Fibroblast of pulmonary artery (primary cell): ENCODE measurements at regions not wholly inside any gene's neighbourhood (a gene's known extent, or its start where the extent isn't known, plus 50 kb on each side); places are given as distances from the start of the nearest gene placed in this dataset.

ENCODE experiments used
- DNase-seq: peaks from one replicate; pipeline ENCODE4 v3.0.0-alpha.2; 2010; ENCODE audit warnings: low read depth
- H3K4me3 ChIP-seq: replicated peaks from 2 replicates; pipeline ENCODE4 v1.5.1; 2011; ENCODE audit warnings: low read depth, mild to moderate bottlenecking, control low read depth, low read length, moderate library complexity
- TF ChIP-seq, protein P1 (sequence below): IDR thresholded peaks from 2 replicates; pipeline ENCODE4 v1.5.1; 2011; ENCODE audit warnings: mild to moderate bottlenecking, control low read depth, low read length, inconsistent platforms; ENCODE audit errors: missing control alignments

DNA sequence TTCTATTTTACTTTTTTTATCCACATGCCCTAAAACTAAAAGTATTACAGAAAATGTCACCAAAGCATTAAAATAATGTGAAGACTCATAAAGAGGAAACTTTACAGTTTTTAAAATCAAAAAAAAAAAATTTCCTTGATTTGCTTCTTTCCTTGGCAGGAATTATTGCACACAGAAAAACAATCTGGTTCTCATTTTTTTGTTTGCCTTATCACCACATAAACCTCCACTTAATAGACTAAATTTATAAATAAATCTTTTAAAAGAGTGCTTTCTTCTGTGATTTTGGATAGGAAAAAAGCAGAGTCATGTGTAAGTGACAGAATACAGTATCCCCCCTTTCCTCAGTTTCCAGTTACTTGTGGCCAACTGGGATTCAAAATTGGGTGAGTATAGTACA, 695.1 kb upstream of the CITED2 start:
- no peak for DNase-seq
- TF ChIP-seq, protein P1, sequence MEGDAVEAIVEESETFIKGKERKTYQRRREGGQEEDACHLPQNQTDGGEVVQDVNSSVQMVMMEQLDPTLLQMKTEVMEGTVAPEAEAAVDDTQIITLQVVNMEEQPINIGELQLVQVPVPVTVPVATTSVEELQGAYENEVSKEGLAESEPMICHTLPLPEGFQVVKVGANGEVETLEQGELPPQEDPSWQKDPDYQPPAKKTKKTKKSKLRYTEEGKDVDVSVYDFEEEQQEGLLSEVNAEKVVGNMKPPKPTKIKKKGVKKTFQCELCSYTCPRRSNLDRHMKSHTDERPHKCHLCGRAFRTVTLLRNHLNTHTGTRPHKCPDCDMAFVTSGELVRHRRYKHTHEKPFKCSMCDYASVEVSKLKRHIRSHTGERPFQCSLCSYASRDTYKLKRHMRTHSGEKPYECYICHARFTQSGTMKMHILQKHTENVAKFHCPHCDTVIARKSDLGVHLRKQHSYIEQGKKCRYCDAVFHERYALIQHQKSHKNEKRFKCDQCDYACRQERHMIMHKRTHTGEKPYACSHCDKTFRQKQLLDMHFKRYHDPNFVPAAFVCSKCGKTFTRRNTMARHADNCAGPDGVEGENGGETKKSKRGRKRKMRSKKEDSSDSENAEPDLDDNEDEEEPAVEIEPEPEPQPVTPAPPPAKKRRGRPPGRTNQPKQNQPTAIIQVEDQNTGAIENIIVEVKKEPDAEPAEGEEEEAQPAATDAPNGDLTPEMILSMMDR: no peak
- no peak overlapping the region for H3K4me3 ChIP-seq

- TF ChIP-seq, protein P1: no peak
- DNase-seq: no peak
These were observed 694.4 kb upstream of the CITED2 start for GRCh38 chr6:140068801-140069200.

GRCh38 chr6:140064366-140064765, 689.9 kb upstream of the CITED2 start:
- H3K4me3 ChIP-seq: no peak overlapping the region
- TF ChIP-seq, protein P1: no peak
- no peak for DNase-seq

More at GRCh38 chr6:140068801-140069200, 694.4 kb upstream of the CITED2 start:
- H3K4me3 ChIP-seq: no peak overlapping the region

DNA sequence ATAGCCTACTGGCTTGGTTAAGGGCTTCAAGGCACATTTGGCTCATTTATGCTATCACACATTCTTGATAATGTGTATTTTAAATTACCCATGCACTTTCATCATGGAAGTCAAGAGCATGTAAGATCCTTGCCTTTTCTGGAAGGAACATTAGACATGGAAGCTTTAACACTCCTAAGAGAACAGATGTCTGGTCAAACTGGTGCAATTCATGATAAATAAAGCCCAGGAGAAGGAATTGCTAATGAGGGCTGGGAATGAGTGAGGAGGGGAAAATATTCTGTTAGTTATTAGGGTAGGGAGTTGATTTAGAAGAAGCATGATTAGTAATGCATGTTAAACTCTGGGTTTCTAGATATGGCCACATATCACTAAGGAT, 688.6 kb upstream of the CITED2 start:
- DNase-seq: no peak
- TF ChIP-seq, protein P1: no peak
- no peak overlapping the region for H3K4me3 ChIP-seq

DNA sequence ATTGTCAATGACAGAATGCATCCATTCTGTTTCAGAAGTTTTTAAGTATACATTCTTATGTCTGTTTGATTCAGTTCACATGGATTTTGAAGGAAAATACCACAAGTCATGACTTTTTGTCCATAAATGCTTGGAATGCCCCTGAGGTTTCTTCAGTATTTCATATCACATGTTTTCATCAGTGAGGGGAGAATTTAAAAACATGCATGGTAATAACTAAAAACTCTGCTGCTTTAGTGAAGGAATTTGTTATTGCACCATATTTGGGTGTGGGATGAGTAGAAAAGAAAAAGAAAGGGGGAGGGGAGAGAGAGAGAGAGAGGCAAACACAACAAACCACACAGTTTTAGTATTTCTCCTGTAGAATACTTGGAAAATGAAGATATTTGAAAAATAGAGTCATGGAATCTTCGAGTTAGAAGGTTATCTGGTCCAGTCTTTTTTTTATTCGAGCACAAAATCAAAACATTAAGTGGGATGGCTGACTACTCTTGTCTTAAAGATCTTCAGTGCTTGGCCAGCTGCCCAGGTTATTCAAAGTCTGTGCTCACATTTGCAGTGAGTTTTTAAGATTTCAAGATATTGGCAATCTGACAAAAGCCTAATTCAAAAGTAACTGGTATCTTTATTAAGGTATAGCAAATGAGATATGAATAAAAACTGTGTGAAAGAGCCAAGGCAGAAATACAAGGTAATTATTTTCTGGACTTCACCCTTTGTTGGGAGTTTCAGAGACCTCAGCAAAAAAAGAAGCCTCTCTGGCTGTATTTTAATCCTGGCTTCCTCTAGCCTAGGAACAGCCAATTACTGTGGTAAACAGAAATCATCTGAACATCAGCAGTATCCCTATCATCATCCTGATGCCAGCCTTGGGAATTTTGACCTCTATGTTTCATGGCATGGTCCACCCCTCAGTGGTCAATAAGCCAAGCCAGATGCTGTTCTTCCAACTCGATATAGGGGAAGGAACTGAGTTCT, 687.9 kb upstream of the CITED2 start:
- peak; percentile 97 for DNase-seq
- no peak overlapping the region for H3K4me3 ChIP-seq
- TF ChIP-seq, protein P1: no peak

DNA sequence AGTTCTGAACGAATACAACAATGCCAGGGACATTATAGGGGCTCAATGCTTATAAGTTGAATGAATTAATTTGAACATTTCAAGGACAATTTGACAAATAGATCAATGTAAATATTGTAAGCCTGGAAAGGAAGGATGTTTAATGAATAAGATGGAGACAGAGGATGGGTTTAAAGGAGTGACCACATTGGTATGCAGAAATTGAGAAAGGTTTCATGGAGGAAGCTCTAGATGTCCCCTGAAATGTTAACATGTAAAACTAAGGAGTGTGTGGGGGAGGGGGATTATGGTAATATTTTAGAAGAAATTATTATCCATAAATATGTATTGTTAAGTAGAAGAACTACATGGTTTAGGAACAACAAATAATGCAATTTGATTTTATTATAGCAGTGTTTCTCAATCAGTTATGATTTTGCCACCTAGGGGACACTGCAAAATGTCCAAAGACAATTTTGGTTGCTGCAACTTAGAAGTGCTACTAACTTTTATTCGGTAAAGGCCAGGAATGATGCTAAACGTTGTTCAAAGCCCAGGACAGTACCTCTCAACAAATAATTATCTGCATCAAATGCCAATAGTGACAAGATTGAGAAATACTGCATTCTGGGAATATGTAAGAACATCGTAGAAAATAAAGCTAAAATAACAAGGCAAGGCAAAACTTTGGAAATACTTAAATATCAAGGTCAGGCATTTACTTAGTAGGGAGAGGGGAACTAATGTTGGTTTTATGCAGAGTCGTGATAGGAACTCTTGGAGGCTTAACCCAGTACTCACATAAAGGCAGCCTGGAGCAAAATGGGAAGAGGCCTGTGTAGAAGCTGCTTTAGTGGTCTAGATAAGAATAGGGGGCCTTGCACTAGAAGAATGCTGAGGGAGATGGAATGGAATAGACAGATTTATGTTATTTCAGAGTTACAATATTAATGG, 686.9 kb upstream of the CITED2 start:
- H3K4me3 ChIP-seq: no peak overlapping the region
- TF ChIP-seq, protein P1: no peak
- no peak for DNase-seq
